GM12865 (cell line): ENCODE measurements at regions not wholly inside any gene's neighbourhood (a gene's known extent, or its start where the extent isn't known, plus 50 kb on each side); places are given as distances from the start of the nearest gene placed in this dataset.

Experiments used
- DNase-seq: peaks from one replicate; pipeline ENCODE4 v3.0.0; 2010; ENCODE audit warnings: low read depth
- H3K4me3 ChIP-seq: 2 replicates; pipeline ENCODE4 v1.5.1; 2011; ENCODE audit warnings: mild to moderate bottlenecking, low read depth, low read length, control low read depth
- TF ChIP-seq, protein P1 (sequence below): IDR thresholded peaks from 2 replicates; pipeline ENCODE4 v1.5.1; 2011; ENCODE audit warnings: low read length, control low read depth, low read depth, inconsistent platforms; ENCODE audit not compliant: insufficient read depth; ENCODE audit errors: missing control alignments

DNA sequence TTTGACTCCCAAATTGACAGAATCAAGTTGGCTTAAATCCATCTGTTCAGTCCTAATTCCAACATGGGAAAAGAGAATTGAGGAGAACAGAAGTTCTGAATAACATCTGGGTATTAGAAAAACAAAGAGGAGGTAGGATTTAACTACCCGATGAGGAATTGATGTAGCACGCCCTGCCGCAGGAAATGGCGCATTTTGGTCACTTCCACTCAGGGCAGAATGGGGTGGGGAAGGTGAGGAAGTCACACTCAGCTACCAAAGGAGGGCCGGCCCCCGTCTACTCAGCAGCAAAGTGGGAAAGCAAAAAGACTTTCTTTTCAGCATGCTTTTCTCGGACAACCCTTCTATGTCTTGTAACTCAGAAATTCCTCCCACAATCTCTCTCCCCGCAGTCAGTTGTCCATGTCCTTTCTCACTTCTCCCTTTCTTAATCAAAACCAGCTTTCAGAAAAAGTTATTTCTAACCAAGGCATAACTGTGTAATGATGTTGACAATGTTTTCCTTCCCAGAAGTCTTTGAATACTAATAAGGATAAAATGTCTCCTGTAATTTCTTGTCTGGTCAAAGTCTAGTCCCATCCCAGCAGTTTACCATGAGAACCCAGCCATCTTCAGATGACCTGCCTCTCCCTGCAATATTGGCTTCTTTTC is 60.5 kb upstream of the SIPA1L2 start:
- H3K4me3 ChIP-seq: no peak overlapping the region
- no peak for DNase-seq
- TF ChIP-seq, protein P1, sequence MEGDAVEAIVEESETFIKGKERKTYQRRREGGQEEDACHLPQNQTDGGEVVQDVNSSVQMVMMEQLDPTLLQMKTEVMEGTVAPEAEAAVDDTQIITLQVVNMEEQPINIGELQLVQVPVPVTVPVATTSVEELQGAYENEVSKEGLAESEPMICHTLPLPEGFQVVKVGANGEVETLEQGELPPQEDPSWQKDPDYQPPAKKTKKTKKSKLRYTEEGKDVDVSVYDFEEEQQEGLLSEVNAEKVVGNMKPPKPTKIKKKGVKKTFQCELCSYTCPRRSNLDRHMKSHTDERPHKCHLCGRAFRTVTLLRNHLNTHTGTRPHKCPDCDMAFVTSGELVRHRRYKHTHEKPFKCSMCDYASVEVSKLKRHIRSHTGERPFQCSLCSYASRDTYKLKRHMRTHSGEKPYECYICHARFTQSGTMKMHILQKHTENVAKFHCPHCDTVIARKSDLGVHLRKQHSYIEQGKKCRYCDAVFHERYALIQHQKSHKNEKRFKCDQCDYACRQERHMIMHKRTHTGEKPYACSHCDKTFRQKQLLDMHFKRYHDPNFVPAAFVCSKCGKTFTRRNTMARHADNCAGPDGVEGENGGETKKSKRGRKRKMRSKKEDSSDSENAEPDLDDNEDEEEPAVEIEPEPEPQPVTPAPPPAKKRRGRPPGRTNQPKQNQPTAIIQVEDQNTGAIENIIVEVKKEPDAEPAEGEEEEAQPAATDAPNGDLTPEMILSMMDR: no peak

GRCh38 chr1:232694475-232694874 is 64.5 kb upstream of the SIPA1L2 start:
- no peak for DNase-seq
- no peak overlapping the region for H3K4me3 ChIP-seq
- TF ChIP-seq, protein P1: no peak

DNA sequence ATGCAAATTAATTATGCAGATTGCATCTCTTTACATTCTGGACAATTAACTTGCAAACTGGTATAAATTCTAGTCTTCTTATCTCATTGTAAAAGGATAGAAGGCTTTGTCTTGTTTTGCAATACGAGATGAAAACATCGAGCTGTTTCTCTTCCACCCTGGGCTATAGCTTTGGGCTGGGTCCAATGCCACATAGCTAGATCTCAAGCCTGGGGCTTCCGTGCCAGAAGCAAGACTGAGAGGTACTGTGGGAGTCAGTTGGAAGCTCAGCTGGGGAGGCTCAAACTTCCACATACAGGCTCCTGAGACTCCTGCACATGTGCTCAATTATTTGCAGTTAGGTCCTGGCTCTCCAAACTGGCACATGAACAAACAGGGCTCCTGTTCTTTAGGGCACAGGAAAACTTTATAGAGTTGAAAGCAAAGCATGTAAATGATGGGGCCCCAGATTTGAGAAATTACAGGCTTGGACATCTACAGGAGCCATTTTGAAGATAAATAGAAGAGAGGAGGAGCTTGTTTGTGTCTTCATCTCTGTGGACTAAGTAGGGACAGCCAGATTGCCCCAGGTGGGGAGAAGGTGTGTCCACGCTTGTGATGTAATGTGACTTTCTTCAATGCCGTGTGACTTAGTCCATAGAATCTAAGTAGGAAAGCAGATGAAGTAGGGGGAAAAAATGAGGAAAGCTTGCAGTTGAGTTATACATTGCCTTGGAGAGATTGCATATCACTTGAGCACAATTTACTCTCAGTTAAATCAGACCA is 65.9 kb upstream of the SIPA1L2 start:
- TF ChIP-seq, protein P1: no peak
- no peak overlapping the region for H3K4me3 ChIP-seq
- DNase-seq: no peak

DNA sequence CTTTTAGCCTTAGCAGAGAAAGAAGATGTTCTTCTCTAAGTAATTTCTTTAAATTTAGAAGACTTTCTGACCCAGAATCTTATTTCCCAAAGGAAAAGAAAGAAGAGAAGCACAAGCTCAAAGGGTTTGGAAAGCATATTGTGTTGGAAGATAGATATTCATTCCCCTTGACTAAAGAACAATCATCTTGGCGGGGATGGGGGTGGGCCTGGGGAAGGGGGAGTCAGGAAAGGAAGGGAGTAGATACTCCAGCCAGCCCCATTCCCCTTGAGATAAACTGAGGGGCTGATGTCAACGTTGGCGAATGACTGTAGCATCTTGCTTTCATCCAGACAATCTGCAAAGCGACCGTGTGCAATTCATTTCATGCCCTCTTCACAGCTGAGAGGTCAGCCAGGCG is 66.5 kb upstream of the SIPA1L2 start:
- no peak for DNase-seq
- TF ChIP-seq, protein P1: no peak
- H3K4me3 ChIP-seq: no peak overlapping the region

DNA sequence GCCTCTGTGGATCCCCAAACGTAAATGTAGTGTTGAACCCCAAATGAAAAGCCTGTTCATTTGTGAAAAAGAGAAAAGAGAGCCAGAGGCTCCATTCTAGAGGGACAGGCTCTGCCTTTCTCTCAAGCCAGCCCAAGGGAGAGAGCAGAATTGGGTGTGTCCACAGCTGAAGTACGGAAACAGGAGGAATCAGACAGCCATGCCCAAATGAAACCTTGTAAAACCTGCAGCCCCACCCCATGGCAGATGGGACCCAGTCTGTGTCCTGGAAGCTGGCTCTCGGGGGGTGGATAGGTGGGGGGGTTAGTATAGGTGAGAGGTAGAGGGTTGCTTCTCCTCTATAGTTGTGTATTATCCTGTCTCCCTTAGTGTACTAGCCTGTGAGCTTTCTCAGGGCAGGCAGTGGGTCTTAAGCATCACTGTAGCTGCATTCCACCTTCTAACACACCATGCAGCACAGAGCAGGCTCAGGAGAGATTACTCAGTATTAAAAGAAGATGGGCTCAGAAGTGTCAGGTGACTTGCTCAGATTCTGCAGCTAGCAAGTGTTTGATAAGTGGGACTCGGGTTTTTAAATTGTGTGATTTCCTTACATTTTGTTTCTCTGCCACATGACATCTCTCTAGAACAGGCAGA is 67.4 kb upstream of the SIPA1L2 start:
- no peak overlapping the region for H3K4me3 ChIP-seq
- DNase-seq: no peak
- TF ChIP-seq, protein P1: no peak

DNA sequence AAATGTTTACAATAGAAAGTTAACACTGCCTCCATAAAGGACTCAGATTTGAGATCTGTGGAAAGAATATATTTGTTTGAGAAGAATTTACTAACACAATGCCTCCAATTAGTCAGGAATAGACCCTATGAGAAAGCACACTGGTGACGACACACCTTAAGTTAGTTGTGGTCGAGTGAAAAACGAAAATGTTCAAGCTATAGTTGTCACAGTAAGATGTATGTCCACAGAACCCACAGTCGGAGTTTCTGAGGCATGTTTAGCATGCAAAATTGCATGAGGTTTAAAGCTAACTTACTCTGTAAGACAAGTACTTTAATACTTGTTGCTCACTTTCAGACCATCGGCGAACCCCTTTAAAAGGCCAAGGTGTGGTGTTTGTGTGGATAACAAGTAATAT is 69.9 kb upstream of the SIPA1L2 start:
- DNase-seq: peak; percentile 49
- no peak overlapping the region for H3K4me3 ChIP-seq
- TF ChIP-seq, protein P1: no peak

DNA sequence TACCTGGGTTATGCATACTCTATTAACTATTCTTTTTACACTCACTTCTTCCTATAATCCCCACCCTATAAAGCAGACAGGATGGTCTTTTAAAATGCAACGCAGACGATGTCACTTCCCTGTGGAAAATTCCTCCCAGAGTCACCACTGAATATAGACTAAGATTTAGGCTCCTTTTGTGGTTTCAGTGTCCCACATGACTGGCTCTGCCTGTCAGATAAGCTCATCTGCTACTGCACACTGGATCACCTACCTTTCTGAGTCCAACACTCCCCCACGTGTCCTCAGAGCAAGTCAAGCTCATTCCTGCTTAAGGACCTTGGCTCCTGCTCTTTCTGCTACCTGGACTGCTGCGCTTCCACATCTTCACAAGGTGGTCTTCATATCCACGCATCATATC is 73.0 kb upstream of the SIPA1L2 start:
- no peak for DNase-seq
- TF ChIP-seq, protein P1: no peak

More for the DNA sequence above, 73.0 kb upstream of the SIPA1L2 start:
- H3K4me3 ChIP-seq: no peak overlapping the region
